DMS53 (cell line): ENCODE measurements at regions not wholly inside any gene's neighbourhood (a gene's known extent, or its start where the extent isn't known, plus 50 kb on each side); places are given as distances from the start of the nearest gene placed in this dataset.

ENCODE experiments used
- DNase-seq: peaks from one replicate; lab custom pipeline; 2025; lab: John Stamatoyannopoulos, UW

DNA sequence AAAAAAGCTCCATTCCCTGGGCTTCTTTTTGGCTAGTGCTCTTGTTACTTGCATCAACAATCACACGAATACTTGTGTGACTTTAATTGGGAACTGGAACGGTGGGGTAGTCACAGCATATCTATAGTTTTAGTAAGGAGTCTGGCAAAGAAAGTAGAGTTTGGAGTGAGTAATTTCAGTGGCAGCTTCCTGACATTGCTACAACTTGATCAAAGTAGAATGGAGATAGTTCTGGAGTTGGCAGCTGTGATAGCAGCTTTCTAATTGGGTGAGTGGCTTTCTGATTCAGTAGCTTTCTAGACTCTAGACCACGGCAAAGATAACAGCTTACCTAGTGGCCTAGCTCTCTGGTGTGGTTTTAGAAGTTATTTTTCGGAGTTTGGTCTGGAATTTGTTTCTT, 475.0 kb downstream of the TUSC7 start:
- no peak for DNase-seq

DNA sequence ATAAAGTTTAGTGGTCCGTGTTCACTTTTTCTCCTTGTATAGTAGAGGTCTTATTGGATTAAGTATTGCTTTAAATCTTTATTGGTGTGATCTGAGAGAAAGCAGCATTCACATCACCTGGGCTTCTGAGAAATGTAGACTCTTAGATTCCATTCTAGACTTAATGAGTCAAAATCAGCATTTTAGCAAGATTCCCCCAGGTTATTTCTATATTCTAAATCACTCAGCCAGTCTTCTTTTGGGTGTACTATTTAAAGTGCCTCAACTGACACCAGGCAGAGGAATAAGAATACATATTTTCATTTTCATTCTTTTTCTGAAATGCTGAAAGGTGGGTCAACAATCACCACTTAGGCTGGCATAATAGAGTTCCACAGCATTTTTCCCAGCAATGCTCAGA, 481.7 kb downstream of the TUSC7 start:
- no peak for DNase-seq

DNA sequence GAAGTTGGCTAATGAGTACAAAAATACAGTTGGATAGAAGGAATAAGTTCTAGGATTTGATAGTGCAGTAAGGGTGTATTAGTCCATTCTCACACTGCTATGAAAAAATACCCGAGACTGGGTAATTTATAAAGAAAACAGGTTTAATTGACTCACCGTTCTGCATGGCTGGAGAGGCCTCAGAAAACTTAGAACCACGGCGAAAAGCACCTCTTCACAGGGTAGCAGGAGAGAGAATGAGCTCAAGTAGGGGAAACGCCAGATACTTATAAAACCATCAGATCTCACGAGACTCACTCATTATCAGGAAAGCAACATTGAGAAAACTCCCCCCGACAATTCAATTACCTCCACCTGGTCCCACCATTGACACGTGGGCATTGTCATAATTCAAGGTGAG, 483.3 kb downstream of the TUSC7 start:
- peak; percentile 61 for DNase-seq

DNA sequence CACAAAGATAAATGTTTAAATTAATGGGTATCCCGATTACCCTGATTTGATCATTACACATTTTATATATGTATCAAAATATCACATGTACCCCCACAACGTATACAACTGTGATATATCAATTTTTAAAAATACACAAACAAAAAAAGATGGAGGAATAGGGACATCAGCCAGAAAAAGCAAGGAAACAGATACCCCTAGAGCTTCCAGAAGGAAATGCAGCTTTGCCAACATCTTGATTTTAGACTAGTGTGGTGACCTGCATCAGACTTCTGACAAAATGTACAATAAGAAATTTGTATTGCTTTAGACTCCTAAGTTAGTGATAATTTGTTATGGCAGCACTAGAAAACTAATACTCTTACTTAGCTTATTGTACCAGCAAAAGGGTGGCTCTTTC, 483.8 kb downstream of the TUSC7 start:
- DNase-seq = peak; percentile 57

DNA sequence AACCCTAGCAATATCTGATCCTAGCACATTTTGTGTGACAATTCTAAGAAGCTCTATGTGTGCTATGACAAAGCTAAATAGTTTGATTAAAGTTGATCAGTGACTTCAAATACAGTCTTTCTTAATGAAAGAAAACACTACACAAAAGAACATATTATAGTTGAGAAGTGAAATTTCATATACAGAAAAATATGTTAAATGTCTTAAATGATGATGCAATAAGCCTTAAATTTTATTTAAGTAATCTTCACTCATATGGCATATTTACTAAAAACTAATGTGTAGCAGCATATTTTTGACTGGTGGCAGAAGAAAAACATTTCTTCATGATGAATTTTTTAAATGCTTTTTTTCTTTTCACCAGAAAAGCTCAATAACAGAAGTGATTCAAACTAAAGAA, 485.5 kb downstream of the TUSC7 start:
- DNase-seq = no peak

DNA sequence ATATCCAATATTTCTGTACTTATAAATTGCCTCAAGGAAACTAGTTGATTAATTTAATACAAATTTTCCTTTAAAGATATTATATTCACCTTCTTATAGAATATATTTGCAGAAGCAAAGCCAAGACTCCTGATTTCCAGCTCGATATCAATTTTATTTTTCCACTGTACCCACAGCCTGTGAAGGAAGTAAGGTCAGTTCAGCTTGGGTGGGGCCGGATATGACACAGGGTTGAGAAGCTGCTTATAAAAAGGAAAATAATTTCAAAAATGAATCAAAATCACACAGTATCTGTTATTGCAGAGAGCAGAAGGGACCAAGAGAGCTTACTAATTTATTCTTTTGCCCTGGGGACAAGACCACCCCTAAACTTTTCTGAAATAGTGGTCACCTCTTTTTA, 491.4 kb downstream of the TUSC7 start:
- no peak for DNase-seq

DNA sequence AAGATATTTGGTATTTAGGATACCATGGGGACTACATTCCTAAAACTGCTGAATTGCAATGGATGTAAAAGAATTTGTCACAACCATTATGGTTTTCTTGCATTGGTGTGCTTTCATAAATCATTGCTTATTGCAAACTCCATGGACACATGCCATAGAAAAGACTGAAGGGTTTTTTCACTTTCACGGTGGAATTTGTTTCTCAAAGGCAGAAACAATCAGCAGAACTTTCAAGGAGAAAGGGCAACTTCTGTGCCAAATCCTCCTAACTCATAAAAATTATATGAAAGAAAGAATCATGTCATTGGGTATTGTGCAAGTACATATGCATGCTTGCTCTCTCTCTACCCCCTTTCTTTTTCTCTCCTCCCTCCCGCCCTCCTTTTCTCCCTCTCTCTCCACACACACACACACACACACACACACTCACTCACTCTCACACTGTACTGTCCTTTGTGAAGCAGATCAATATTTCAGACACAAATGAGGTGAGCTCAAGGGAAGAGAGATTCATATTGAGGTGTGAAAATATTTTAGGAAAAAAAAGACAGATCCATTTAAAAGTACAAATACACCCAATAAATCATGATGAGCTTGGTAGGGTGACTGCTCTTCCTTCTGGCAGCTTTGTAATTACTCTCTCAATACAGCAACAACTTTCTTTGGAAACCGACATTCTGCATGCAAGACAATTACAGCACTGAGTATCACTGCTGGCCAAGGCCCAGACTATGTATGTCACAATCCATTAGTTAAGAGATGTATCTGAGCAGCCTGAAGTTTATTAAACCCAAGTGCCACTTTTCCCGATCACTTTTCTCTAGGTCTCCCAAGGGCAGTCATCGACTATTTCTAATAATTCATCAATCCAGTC, 492.6 kb downstream of the TUSC7 start:
- DNase-seq = no peak

DNA sequence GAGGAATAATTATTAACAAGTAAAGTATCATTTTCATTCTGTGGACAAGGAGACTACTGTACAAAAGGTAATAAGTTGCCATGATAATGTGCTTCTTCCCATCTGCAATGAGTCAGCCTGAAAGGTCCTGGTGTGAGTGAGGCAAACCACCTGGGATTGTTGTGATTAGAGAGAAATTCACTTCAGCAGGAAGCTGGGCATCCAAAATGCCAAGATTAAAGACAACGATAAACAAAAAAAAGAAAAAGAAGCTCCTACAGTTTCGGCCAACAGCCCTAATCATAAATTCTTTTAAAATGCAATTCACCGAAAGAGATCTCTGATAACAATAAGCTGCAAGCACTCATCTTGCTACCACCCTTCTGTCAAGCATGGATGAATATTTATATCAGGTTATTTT, 507.8 kb downstream of the TUSC7 start:
- peak; percentile 6 for DNase-seq

DNA sequence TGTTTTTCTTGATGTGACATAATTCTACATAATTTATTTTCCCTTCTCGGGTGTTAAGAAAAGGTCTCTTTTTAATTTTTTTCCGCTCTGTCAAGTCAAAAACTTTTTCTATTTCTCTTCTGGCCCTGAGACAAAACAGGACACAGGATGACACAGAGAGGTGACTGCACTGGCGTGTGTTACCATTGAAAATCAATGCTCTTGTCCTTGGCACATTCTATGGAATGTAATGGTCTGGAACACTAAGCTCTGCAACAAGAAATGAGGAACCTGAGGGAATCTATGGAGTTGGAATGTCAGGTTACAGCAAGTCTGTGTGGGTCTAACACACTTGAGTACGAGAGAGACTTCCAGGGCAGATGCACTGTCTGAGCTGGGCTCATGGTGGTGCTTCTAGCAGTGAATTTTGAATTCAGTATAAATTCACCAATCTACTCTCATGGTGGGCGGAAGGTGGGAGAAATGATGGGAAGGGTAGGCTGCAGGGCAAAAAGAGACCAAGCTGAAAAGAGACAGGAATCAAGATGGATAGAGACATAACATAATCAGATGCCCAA, 508.3 kb downstream of the TUSC7 start:
- no peak for DNase-seq

DNA sequence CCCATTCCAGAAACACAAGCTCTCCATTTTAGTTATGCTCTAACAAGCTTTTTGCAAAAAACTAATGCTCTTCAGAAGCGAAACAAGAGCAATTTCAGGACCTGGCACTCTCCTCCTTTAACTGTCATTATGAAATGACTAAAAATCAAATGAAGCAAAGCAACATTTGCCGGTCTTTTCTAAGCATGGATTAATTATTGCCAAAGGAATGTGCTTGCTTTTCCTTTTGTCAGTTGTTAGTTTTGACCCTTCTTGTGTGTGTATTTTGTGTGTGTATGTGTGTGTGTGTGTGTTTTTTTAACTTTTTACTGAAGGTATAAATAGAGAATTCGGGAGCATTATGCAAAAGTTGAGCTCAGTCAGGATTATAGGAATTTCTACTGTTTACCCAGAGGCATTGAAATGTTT, 509.1 kb downstream of the TUSC7 start:
- DNase-seq = no peak

DNA sequence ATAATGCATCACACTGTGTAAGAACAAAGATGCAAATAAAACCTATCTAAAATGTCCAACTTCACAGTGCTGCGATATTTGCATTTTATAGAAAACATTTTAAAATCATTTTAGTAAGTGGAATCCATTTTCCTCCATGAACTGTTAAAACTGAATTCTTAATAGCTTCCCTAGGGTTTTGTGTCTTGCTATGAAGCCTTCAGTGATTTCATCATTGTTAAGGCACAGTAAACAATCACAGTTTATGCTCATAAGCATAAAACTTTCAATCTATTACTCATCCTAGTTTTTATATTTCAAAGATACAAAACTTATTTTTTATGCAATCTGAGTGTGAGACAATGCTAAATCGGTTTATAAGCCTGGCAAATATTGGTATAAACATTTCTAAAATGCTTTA, 509.7 kb downstream of the TUSC7 start:
- no peak for DNase-seq

DNA sequence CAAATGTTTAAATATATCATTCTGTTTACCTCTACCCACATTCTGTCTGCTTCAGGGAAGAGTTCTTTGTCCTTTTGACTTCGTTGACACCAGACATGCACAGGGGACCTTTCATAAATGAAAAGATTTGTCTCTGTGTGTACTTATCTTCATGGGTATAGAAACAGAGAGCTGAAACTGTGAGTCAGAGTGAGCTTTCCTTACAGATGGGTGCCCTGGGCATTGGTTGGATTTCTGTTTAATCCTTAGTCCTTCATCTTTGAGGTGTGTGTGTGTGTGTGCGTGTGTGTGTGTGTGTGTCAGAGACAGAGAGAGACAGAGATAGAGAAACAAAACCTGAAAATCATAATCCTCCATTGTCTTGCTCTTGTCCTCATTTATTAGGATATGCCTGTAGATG, 517.4 kb downstream of the TUSC7 start:
- DNase-seq = peak; percentile 4

DNA sequence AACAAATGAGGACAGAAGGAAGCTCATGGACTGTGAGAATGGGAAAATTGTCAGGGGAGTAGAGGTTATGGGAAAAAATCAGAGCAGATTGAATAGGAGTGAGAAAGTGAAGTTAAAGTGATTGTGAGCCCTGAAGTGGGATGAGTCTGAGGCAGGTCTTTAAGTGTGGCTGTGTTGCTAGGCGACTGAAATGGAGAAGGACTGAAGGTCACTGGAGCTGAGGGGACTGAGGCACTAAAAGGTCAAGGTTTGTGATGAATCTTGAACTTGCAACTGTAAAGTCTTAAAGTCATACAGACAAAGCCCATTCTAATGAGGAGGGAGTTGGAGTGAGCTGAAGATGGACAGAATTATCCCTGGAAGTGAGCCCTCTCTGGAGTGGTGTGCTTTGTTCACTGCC, 518.9 kb downstream of the TUSC7 start:
- DNase-seq = peak; percentile 18

DNA sequence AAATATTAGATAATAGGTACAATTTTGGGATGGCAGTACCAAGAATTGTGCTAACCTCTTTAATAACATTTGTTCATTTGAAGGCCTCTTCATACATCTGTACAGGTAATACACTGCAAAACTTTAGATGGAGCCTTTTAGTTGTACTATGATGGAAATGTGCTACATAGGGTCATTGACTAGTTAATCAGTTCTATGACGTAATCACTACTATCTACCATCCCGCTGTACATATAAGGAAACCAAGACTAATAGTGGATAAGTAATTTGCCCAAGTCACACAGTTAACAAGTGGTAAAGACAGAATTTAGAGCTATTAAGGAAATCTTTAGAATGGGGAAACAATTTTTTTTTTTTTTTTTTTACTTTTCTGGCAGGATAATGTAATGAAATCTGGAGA, 521.3 kb downstream of the TUSC7 start:
- no peak for DNase-seq

DNA sequence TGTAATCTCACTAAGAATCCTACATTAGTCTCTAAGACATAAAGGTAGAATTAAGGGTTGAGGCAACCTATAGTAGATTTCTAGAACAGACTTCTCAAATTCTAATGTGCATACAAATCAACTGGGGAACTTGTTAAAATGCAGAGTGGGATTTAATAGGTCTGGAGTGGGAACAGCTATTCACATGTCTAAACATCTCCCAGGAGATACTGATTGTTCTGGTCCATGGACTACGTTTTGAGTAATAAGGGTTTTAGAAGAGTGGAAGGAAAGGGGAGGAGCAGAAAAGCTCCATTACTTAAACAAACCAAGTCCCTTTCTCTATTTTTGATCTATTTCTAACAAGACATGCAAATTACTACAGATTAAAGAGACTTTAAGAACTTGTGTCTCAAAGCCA, 524.8 kb downstream of the TUSC7 start:
- no peak for DNase-seq

DNA sequence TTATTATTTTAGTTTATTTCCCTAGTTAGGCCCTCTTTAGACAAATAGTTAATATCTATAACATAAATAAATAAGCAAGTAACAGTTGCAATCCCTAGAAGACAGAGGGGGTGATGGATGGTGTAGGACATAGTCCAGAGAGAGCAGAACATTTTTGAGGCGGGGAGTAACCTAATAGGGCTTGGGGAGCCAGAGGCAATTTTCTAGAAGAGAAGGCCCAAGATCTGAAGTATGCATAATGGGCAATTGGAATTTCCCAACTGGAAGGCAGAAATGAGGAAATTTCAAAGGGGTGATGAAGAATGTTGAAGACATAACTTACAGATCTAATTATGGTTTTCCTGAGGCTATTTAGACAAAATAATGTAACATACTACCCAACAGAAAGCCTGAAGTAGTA, 525.7 kb downstream of the TUSC7 start:
- DNase-seq = no peak

DNA sequence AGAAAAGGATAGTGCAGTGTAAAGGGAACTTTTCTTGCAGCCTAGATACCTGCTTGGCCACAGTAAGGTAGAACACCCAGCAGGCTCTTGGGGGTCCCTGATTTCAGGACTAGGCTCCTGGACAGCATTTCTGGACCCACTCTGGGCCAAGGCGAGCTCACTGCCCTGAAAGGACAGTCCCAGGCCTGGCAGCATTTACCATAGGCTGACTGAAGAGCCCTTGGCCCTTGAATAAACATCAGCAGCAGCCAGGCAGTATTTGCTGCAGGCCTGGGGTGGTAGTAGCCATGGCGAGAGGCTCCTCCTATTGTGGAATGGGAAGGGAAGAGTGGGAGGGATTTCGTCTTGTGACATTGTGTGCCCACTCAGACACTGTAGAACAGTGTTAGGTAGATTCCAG, 529.2 kb downstream of the TUSC7 start:
- peak; percentile 88 for DNase-seq

DNA sequence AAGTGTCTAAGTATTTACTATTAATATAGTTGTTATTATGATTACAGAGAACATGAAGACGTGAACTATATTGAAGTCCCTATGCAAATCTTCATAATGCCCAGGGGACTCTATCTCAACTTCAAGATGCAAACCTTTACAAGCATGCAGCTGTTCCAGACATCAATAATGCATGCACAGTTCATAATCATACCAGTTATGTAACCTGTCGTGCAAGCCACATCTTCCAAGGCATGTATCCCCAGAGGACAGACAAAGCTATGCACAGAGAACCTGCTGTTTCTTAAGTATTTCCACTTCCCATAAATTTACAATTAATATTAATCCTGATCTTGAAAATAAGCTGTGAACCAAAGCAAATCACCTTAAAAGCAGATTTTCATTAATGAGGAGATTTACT, 534.1 kb downstream of the TUSC7 start:
- no peak for DNase-seq

DNA sequence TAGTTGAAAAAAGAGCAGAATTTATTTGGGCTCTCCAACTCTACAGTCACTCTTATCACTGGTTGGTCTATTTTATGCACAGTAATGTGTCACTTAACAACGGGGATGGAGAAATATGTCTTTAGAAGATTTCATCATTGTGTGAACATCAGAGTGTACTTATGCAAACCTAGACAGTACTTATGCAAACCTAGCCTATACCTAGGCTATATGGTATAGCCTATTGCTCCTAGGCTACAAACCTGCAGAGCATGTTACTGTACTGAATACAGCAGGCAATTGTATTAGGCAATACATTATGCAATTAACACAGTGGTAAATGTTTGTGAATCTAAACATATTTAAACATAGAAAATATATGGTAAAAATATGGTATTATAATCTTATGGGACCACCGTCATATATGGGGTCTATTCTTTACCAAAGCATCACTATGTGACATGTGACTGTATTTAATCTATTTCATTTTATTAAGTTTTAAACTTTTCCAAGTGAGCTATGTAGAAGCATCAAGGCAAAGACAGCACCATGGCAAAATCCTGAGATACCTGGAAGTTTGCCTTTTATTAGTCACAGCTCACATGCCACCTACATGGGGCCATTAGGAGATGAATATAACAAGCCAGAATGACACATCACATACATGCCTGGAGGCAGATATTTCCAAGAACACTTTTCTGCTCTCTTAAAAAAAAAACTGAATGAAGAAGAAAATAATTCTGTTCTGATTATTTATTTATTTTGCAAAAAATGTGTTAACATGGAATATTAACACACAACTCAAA, 537.4 kb downstream of the TUSC7 start:
- DNase-seq = no peak

DNA sequence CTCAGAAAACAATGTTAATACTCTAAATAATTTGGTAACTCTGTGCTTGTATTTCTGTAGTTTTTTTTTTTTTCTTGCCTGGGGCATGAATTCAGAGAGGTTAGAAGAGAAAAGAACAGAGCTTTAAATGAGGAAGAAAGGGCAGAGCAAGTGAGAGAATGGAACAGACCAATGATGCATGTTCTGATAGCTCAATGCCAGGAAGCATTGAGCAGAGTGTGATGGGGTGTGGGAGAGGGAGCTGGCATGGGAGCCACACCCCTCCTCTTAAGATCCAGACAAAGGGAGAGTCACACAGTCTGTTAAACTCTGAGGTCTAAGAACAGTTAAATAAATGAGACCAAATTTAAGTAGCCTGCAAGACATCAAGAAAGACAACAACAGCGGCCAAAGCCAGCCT, 538.6 kb downstream of the TUSC7 start:
- no peak for DNase-seq

DNA sequence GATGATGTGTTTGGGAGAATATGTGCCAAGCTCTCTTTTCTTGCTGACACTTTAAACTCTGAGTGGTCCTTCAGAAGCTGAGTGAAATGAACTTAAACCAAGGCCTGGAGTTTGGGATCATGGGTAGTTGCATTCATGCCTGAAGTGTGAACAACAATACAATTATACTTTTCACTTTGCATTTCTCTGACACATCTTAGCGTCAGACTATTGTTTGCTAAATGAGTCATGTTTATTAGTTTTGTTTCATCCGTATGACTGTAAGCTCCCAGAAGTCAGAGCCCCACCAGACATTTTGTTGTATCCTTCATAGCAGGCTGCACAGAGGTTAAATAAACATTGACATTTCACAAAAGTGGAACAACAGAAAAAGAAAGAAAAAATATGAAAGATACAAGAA, 542.6 kb downstream of the TUSC7 start:
- DNase-seq = peak; percentile 93

DNA sequence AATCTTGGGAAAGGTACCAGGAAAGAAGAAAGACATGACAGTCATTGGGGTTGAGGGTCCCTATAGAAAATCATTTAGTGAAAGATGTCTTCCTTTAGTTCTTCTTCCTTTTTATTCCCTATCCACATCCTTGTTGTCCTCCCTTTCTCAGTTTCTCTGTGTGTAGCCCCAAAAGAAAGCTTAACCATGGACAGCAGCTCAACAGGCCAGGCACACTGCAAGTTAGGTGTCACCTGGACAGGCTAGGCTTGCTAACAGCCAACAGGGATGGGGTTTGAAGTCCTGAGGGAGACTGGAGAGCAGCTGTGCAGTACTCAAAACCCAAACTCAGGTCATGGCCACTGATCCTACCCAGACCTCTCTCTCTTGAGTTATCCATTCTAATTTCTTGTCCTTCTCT, 543.1 kb downstream of the TUSC7 start:
- peak; percentile 62 for DNase-seq

DNA sequence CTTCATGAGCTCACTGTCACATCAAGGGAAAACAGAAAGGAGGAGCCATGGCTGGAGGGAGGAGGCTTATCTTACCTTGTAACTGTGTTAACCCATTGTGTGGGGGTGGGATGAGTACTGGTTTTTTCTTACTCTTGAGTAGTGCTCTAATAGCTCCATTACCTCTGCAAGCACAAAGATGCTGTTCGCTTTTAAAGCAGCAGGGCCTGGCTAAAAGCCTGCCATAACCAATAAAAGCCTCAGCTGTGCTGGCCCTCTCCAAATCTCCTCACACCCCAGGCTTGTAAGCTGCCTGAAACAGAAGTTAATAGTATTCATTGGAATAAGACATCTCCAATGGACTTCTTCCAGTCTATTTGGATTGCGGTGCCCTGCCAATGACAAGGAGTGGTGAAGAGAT, 544.1 kb downstream of the TUSC7 start:
- peak; percentile 36 for DNase-seq
